ENCODE measurements at regions not wholly inside any gene's neighbourhood (a gene's known extent, or its start where the extent isn't known, plus 50 kb on each side); places are given as distances from the start of the nearest gene placed in this dataset.

GRCh38 chr3:164883171-164883570 is 195.1 kb downstream of the SI start:
- no peak for TF ChIP-seq CTCF (IDR thresholded peaks at IDR 0.05)
- TF ChIP-seq POLR2A (IDR thresholded peaks at IDR 0.05), result no peak
